GM19043 (cell line): ENCODE measurements at regions not wholly inside any gene's neighbourhood (a gene's known extent, or its start where the extent isn't known, plus 50 kb on each side); places are given as distances from the start of the nearest gene placed in this dataset.
"Not testable (repeated sequence)": the region's sequence is repeated elsewhere in the genome, so short reads cannot be mapped to it uniquely, and the experiment has no call there.

ENCODE experiments used
- ATAC-seq: cut with Tn5 transposase; IDR thresholded peaks from one replicate; pipeline ENCODE4 v1.9.1; 2021; ENCODE audit warnings: low read depth; ENCODE audit not compliant: unreplicated experiment

GRCh38 chr2:216949700-216950413, 90.0 kb upstream of the TNP1 start:
- no peak for ATAC-seq

GRCh38 chr2:216947055-216947454, 87.2 kb upstream of the TNP1 start:
- ATAC-seq = no peak

GRCh38 chr2:216944733-216945132, 84.9 kb upstream of the TNP1 start:
- ATAC-seq = no peak

GRCh38 chr2:216943109-216943508, 83.2 kb upstream of the TNP1 start:
- no peak for ATAC-seq

- ATAC-seq = no peak
These were observed 82.6 kb upstream of the TNP1 start for GRCh38 chr2:216942465-216942864.

GRCh38 chr2:216942016-216942415, 82.2 kb upstream of the TNP1 start:
- no peak for ATAC-seq

GRCh38 chr2:216936954-216937357, 77.1 kb upstream of the TNP1 start:
- no peak for ATAC-seq

- ATAC-seq = no peak
These were observed 74.8 kb upstream of the TNP1 start for GRCh38 chr2:216934623-216935022.

- no peak for ATAC-seq
These were observed 74.3 kb upstream of the TNP1 start for GRCh38 chr2:216934151-216934550.

- no peak for ATAC-seq
These were observed 73.1 kb upstream of the TNP1 start for GRCh38 chr2:216932863-216933548.

- ATAC-seq = no peak
These were observed 72.4 kb upstream of the TNP1 start for GRCh38 chr2:216932113-216932862.

- no peak for ATAC-seq
These were observed 70.9 kb upstream of the TNP1 start for GRCh38 chr2:216930716-216931115.

GRCh38 chr2:216929338-216929737, 69.5 kb upstream of the TNP1 start:
- ATAC-seq = not testable (repeated sequence)

GRCh38 chr2:216927163-216927562, 67.3 kb upstream of the TNP1 start:
- no peak for ATAC-seq

- ATAC-seq = no peak
These were observed 65.9 kb upstream of the TNP1 start for GRCh38 chr2:216925636-216926366.

- ATAC-seq = no peak
These were observed 65.1 kb upstream of the TNP1 start for GRCh38 chr2:216925006-216925405.

- no peak for ATAC-seq
These were observed 63.8 kb upstream of the TNP1 start for GRCh38 chr2:216923706-216924105.

GRCh38 chr2:216922175-216922780, 62.4 kb upstream of the TNP1 start:
- peak; percentile 80 for ATAC-seq

- ATAC-seq = no peak
These were observed 61.1 kb upstream of the TNP1 start for GRCh38 chr2:216920937-216921456.
